D721Med (cell line): ENCODE measurements at regions not wholly inside any gene's neighbourhood (a gene's known extent, or its start where the extent isn't known, plus 50 kb on each side); places are given as distances from the start of the nearest gene placed in this dataset.
"Not testable (repeated sequence)": the region's sequence is repeated elsewhere in the genome, so short reads cannot be mapped to it uniquely, and the experiment has no call there.

Experiments
- DNase-seq: peaks from one replicate; pipeline ENCODE4 v3.0.0; 2011; ENCODE audit warnings: low spot score; ENCODE audit not compliant: insufficient read length
- FAIRE-seq: peaks from 2 replicates; lab custom pipeline; 2011; peaks lifted over from hg19 to GRCh38; lab: Jason Lieb, UNC
- CTCF ChIP-seq: IDR thresholded peaks from 2 replicates; pipeline ENCODE4 v1.5.1; 2012; ENCODE audit warnings: mild to moderate bottlenecking, control low read depth; ENCODE audit not compliant: insufficient read depth; ENCODE audit errors: missing control alignments

- no peak for TF ChIP-seq CTCF
- DNase-seq (no peak), FAIRE-seq (no peak)
Observed at GRCh38 chr9:129427149-129427548, 193.8 kb downstream of the C9orf50 start.

GRCh38 chr9:129423755-129424154, 197.1 kb downstream of the C9orf50 start:
- FAIRE-seq, DNase-seq: not testable (repeated sequence)

- TF ChIP-seq CTCF = no peak
- no peak for FAIRE-seq
- no peak for DNase-seq
Observed at GRCh38 chr9:129423216-129423615, 197.7 kb downstream of the C9orf50 start.

GRCh38 chr9:129422843-129423192, 198.1 kb downstream of the C9orf50 start:
- no peak for TF ChIP-seq CTCF
- FAIRE-seq (no peak), DNase-seq (no peak)

- no peak for TF ChIP-seq CTCF
- DNase-seq (no peak), FAIRE-seq (no peak)
Observed at GRCh38 chr9:129422032-129422842, 198.7 kb downstream of the C9orf50 start.

GRCh38 chr9:129421371-129421770, 199.5 kb downstream of the C9orf50 start:
- no peak for TF ChIP-seq CTCF
- no peak for DNase-seq
- no peak for FAIRE-seq

GRCh38 chr9:129420721-129421120, 200.2 kb downstream of the C9orf50 start:
- no peak for DNase-seq
- no peak for FAIRE-seq

More at GRCh38 chr9:129420721-129421120, 200.2 kb downstream of the C9orf50 start:
- TF ChIP-seq CTCF = no peak
